PC-9 (cell line): ENCODE measurements at regions not wholly inside any gene's neighbourhood (a gene's known extent, or its start where the extent isn't known, plus 50 kb on each side); places are given as distances from the start of the nearest gene placed in this dataset.

Experiments used
- BruUV-seq: library from RNA; stranded (reverse); fragments of 400-500 nt; replicated peaks from 2 replicates; lab custom pipeline; 2021; lab: Mats Ljungman, UMichigan
- CTCF ChIA-PET: fragments of 300-600 bp; sonication (Branson Sonifier 250); formaldehyde crosslinking; loops from one replicate; lab custom pipeline; 2022; ENCODE audit warnings: antibody characterized with exemption; lab: Charles Lee
- POLR2A ChIA-PET: fragments of 300-600 bp; sonication (Branson Sonifier 250); formaldehyde crosslinking; loops from one replicate; lab custom pipeline; 2022; ENCODE audit warnings: antibody characterized with exemption; ENCODE audit not compliant: unreplicated experiment; lab: Charles Lee
- DNase-seq, 2 experiments: peaks; one replicate each; pipeline versions ENCODE4 v3.0.0 to v3.0.0-alpha.2; 2015 to 2022; ENCODE audit warnings: mixed read lengths in 1 of 2
- H2AFZ ChIP-seq: fragments of 200-600 bp; sonication (generic); 2 replicates; pipeline ENCODE4 v1.8.1; 2017; ENCODE audit warnings: antibody characterized with exemption
- H3F3A ChIP-seq: fragments of 200-600 bp; sonication (generic); 2 replicates; pipeline ENCODE4 v1.8.1; 2017; ENCODE audit warnings: antibody characterized with exemption, mild to moderate bottlenecking, low read depth; ENCODE audit not compliant: insufficient read depth
- H3K27ac ChIP-seq: fragments of 200-600 bp; sonication (generic); 2 replicates; pipeline ENCODE4 v1.6.1; 2016; ENCODE audit warnings: mixed run types
- H3K27me3 ChIP-seq: fragments of 200-600 bp; sonication (generic); 2 replicates; pipeline ENCODE4 v1.6.1; 2016; ENCODE audit warnings: low read depth, mixed run types; ENCODE audit not compliant: insufficient read depth
- H3K36me3 ChIP-seq: fragments of 200-600 bp; sonication (generic); 2 replicates; pipeline ENCODE4 v1.6.1; 2016; ENCODE audit warnings: low read depth, mixed run types
- H3K4me1 ChIP-seq: fragments of 200-600 bp; sonication (generic); replicated peaks from 2 replicates; pipeline ENCODE4 v1.6.1; 2016; ENCODE audit warnings: mixed run types; ENCODE audit not compliant: insufficient read depth
- H3K4me2 ChIP-seq: fragments of 200-600 bp; sonication (generic); 2 replicates; pipeline ENCODE4 v1.6.1; 2017; ENCODE audit warnings: mixed run types
- H3K4me3 ChIP-seq: fragments of 200-600 bp; sonication (generic); 2 replicates; pipeline ENCODE4 v1.6.1; 2016; ENCODE audit warnings: mixed run types
- H3K79me2 ChIP-seq: fragments of 200-600 bp; sonication (generic); 2 replicates; pipeline ENCODE4 v1.6.1; 2017; ENCODE audit warnings: low read depth, mixed run types
- H3K9me2 ChIP-seq: fragments of 200-600 bp; sonication (generic); 2 replicates; pipeline ENCODE4 v1.8.1; 2017; ENCODE audit warnings: mild to moderate bottlenecking; ENCODE audit not compliant: insufficient read depth
- H3K9me3 ChIP-seq: fragments of 200-600 bp; sonication (generic); 2 replicates; pipeline ENCODE4 v1.8.1; 2016; ENCODE audit warnings: low read depth; ENCODE audit not compliant: insufficient read depth
- H4K20me1 ChIP-seq: fragments of 200-600 bp; sonication (generic); 2 replicates; pipeline ENCODE4 v1.8.1; 2017; ENCODE audit not compliant: insufficient read depth
- CTCF ChIP-seq: fragments of 200-600 bp; sonication (generic); conservative IDR thresholded peaks from 2 replicates; pipeline ENCODE4 v1.6.1; 2017; ENCODE audit warnings: mixed run types, antibody characterized with exemption, mild to moderate bottlenecking, moderate library complexity
- EZH2 ChIP-seq: fragments of 200-600 bp; sonication (generic); IDR thresholded peaks from 2 replicates; pipeline ENCODE4 v1.8.0; 2017; ENCODE audit warnings: antibody characterized with exemption, low read depth
- intact Hi-C: fragments of 100-400 bp; cut with micrococcal nuclease; formaldehyde crosslinking; loops from one replicate; pipeline ENCODE4 v1.10.0; 2022; ENCODE audit not compliant: unreplicated experiment

GRCh38 chr12:48420039-48420775 lies 52.2 kb upstream of the ANP32D start:
- no peaks in the 10 kb centered on the region for H4K20me1 ChIP-seq
- no peak overlapping the region for H3K4me3 ChIP-seq
- DNase-seq: no peak
- no peak overlapping the region for H3K27ac ChIP-seq
- intact Hi-C loops: no loop called here
- peaks cover 17% of the 10 kb centered on the region for H3K27me3 ChIP-seq
- no peaks in the 10 kb centered on the region for H3K79me2 ChIP-seq
- no peaks in the 10 kb centered on the region for H3K9me2 ChIP-seq
- BruUV-seq: no TSS peak
- no peaks in the 10 kb centered on the region for H3F3A ChIP-seq
- H3K9me3 ChIP-seq: no peaks in the 10 kb centered on the region
- H3K4me2 ChIP-seq: no peak overlapping the region
- H3K4me1 ChIP-seq: no peaks in the 10 kb centered on the region
- TF ChIP-seq CTCF (no peak), EZH2 (no peak)
- H2AFZ ChIP-seq: no peak overlapping the region
- ChIA-PET CTCF (no interaction called here), POLR2A (no interaction called here)
- no peaks in the 10 kb centered on the region for H3K36me3 ChIP-seq

- POLR2A ChIA-PET: no interaction called here
- Histone ChIP-seq H3F3A (no peaks in the 10 kb centered on the region), H3K4me3 (no peak overlapping the region), H3K27me3 (peaks cover 7% of the 10 kb centered on the region; the same call in 1 of the 2 replicates), H3K36me3 (no peaks in the 10 kb centered on the region), H3K27ac (no peak overlapping the region), H3K4me2 (no peak overlapping the region), H4K20me1 (no peaks in the 10 kb centered on the region), H3K9me3 (no peaks in the 10 kb centered on the region), H3K9me2 (no peaks in the 10 kb centered on the region), H3K79me2 (no peaks in the 10 kb centered on the region), H2AFZ (no peak overlapping the region), H3K4me1 (no peaks in the 10 kb centered on the region)
- intact Hi-C loops: no loop called here
- CTCF ChIA-PET: no interaction called here
- BruUV-seq: no TSS peak
- no peak for DNase-seq
- TF ChIP-seq EZH2 (no peak), CTCF (no peak)
Observed at GRCh38 chr12:48422060-48422459, 50.3 kb upstream of the ANP32D start.
